GM18498 (cell line): ENCODE measurements at regions not wholly inside any gene's neighbourhood (a gene's known extent, or its start where the extent isn't known, plus 50 kb on each side); places are given as distances from the start of the nearest gene placed in this dataset.
"Not testable (repeated sequence)": the region's sequence is repeated elsewhere in the genome, so short reads cannot be mapped to it uniquely, and the experiment has no call there.

Experiments used
- ATAC-seq: cut with Tn5 transposase; IDR thresholded peaks from one replicate; pipeline ENCODE4 v1.9.1; 2021; ENCODE audit warnings: mild to moderate bottlenecking, moderate library complexity; ENCODE audit not compliant: unreplicated experiment

DNA sequence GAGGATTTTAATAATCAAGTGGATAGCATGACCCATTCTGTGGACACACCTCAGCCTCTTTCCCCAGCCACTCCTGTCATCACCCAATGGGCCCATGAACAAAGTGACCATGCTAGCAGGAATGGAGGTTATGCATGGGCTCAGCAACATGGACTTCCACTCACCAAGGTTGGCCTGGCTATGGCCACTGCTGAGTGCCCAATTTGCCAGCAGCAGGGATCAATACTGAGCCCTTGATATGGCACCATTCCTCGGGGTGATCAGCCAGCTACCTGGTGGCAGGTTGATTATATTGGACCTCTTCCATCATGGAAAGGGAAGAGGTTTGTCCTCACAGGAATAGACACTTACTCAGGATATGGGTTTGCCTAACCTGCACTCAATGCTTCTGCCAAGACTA is 173.9 kb upstream of the C1orf87 start:
- ATAC-seq: not testable (repeated sequence)

- no peak for ATAC-seq
Measured at GRCh38 chr1:60245324-60245723, 171.8 kb upstream of the C1orf87 start.

DNA sequence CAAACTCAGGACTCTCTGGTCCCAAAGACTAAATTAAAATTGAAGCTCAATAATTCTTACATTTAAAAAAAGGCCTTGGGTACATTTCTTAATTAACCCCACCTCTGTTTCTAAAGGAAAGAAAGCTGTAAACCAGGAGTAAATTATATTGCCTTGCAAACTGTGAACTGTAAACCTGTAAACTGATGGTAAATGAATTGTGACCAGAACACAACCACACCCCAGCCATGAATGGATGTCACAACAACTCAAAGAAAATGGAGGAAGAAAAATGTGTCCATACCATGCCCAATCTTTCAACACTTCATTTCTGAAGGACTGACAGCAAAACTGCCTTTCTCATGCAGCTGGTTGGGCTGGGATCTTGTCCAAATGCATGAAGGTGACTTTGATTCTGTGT is 171.3 kb upstream of the C1orf87 start:
- ATAC-seq: no peak

- no peak for ATAC-seq
Measured at GRCh38 chr1:60235275-60235674, 161.7 kb upstream of the C1orf87 start.

GRCh38 chr1:60234776-60235175 is 161.2 kb upstream of the C1orf87 start:
- no peak for ATAC-seq

DNA sequence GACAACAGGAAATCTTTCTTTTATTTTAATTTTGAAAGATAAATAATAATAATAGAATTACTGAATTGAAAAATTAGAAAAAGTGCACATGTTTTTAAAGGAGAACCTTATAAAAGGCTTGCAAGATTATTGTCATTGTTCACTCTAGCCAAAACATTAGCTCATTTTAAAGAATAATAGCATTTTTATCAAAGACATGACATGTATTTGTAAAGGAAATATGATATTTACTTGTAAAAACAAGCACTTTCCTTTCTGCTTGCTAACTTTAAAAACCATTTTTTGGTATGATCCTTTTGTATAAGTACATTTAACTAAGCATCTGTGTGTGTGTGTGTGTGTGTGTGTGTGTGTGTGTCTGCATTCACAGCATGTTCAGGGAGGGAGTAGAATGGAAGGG is 156.3 kb upstream of the C1orf87 start:
- no peak for ATAC-seq

DNA sequence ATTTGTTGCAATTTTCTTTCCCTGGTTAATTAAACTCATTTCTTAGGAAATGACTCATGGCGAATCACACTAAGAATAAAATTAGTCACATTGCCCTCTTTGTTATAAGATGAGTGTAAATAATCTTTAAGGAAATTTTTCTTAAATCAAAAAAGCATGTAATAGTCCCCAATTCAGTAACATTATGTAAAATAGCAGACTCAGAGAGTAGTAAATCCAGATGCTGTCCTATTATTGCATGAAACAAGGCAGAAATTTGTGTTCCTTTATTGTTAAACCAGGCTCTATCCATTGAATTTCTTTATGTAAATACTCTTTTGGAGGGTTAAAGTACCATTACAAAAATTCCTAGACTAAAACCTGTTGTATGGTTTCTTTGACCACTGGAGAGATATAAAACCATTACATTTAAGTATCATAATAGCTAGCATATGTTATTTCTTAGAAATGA is 154.5 kb upstream of the C1orf87 start:
- ATAC-seq: no peak

DNA sequence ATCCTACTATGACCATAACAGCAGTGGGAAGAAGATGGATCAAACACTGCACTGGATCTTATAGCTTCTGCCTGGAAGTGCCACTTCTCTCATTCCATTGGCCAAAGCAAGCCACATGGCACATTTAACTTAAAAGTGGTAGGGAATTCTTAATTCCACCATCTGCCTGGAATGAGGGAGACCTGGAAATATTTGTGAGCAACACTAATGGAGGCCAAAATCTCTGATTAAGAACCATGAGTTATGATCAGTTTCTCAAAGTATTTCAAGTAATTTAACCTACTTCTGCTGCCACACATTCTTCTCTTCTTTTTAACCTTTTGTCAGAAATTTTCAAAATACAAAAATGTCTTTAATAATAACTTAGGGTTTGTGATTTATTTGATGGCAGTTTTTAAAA is 154.0 kb upstream of the C1orf87 start:
- no peak for ATAC-seq

DNA sequence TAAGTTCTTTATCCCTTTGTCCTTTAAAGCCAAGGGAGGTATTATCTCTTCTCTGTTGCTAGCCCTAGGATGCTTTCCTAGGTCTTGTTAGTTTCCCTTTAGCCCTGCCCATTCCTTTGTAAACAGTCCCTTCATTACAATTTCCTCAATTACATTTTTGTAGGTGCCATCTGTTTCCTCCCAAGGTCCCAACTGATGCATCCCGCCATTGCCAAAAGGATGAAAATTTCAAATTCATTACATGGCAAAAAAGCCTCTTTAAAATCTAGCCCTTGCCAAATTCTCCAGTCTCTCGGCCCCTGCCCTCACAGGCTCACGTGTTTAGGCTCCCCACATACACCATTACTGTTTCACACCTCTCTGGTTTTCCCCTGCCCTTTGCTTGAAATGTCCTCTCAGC is 151.9 kb upstream of the C1orf87 start:
- no peak for ATAC-seq

- no peak for ATAC-seq
Measured at GRCh38 chr1:60224523-60224922, 151.0 kb upstream of the C1orf87 start.

DNA sequence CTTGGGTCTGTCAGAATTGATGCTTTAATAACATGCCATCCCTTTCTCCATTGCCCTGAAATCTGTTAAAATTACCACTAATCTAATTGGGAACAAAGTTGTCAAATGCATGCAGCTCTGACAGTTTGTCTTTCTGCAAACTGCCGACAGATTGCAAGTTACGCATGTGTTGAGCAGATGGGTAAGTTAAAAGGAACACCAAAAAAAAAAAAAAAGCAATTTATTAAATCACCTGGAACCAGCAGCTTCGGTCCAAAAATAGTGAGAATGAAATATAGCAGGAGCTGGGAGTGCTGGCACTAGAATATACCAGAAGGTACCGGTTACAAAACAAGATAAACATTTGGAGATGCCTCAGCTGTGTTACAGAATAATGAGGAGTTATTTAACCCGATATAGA is 149.6 kb upstream of the C1orf87 start:
- ATAC-seq: no peak

GRCh38 chr1:60222360-60223115 is 149.0 kb upstream of the C1orf87 start:
- ATAC-seq: no peak

GRCh38 chr1:60213253-60213652 is 139.7 kb upstream of the C1orf87 start:
- no peak for ATAC-seq

GRCh38 chr1:60196026-60196425 is 122.5 kb upstream of the C1orf87 start:
- no peak for ATAC-seq

GRCh38 chr1:60185684-60186083 is 112.1 kb upstream of the C1orf87 start:
- no peak for ATAC-seq

DNA sequence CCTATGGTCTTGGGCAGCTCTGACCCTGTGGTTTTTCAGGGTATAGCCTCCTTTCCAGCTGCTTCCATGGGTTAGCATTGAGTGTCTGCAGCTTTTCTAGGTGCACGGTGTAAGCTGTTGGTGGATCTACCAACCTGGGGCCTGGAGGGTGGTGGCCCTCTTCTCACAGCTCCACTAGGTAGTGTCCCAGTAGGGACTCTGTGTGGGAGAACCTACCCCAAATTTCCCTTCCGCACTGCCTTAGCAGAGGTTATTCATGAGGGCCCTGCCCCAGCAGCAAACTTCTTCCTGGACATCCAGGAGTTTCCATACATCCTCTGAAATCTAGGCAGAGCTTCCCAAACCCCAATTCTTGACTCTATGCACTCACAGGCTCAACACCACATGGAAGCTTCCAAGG is 111.0 kb upstream of the C1orf87 start:
- no peak for ATAC-seq

DNA sequence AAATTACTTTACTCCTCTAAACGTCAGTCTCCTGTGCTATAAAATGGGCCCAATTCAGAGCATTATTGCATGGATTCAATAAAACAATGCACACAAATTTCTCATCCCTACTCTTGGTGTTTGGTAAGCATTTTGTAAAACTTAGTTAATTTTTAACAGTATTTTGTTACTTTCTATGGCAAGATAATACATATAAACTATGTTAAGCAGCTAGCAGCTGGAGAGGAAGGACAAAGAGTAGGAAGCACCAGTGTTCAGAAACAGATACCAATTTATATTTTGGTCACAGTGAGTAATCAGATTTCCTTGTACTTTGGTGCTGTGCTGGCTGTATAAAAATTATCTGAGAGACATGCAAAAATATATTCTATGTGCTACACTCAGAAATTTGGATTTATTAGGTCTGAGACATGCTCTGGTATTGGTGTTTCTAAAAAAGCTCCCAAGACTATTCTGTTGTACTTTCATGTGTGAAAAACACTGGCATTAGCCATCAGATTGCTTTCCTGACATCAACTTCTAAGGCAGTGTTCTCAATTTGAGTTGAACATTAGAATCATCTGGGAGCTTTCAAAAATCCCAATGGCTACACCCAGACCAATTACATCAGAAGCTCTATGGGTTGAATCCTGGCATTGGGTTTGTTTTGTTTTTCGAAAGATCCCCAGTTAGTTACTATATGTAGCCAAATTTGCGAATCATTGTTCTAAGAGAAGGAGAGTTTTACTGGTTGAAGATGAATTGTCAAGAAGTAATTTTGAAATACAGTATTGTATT is 100.3 kb upstream of the C1orf87 start:
- ATAC-seq: no peak

- no peak for ATAC-seq
Measured at GRCh38 chr1:60173006-60173405, 99.4 kb upstream of the C1orf87 start.

DNA sequence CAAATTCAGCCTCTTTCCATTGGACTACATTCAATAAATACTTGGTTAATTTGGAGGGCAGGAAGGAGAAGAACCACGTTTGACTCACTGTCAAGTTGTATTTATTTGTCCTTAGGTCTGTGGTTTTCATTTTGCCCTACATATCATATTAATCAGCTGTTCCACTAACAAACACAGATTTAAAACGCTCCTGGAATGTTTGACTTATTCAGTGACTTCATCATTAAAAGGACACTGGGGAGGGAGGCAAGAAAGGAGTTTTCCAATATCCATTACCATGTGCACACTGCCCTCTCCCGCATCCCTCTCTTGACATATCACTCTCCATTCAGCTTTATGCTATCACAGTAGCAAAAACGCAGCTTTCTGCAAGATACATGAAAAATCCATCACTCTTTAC is 98.2 kb upstream of the C1orf87 start:
- ATAC-seq: no peak

DNA sequence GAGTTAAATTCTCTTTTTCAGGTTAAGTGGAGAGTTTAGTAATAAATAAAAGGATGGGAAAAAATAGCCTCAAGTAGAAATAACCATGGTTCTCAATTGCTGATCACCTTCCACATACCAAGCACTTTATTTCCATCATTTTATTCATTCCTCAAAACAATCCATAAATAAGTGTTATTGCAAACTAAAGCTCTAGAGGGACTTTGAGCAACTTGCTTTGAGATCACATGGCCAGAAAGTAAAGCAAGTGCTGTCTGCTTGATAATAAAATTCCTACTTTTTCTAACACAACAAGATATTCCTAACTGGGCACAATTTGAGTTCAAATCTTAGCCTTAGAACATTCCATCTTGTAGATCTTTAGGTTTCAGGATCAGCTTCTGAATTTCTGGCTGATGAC is 97.1 kb upstream of the C1orf87 start:
- ATAC-seq: no peak

- ATAC-seq: no peak
Measured at GRCh38 chr1:60169206-60169605, 95.6 kb upstream of the C1orf87 start.

GRCh38 chr1:60162936-60163335 is 89.4 kb upstream of the C1orf87 start:
- no peak for ATAC-seq
